AG04450 (cell line): ENCODE measurements at regions not wholly inside any gene's neighbourhood (a gene's known extent, or its start where the extent isn't known, plus 50 kb on each side); places are given as distances from the start of the nearest gene placed in this dataset.
A peak's percentile ranks its signal among the peaks of the same experiment; 100 is the strongest.

Source experiments
- CTCF ChIA-PET: fragments of 300-600, 350-600 bp; formaldehyde crosslinking; extraction: SDS; loops from one replicate; lab custom pipeline; 2022; ENCODE audit warnings: antibody characterized with exemption, inconsistent platforms; lab: Charles Lee
- POLR2A ChIA-PET: fragments of 350-600 bp; formaldehyde crosslinking; extraction: SDS; loops from one replicate; lab custom pipeline; 2021; ENCODE audit warnings: antibody characterized with exemption, inconsistent platforms; lab: Yijun Ruan, JAX
- DNase-seq: peaks from one replicate; pipeline ENCODE4 v3.0.0-alpha.2; 2011; ENCODE audit warnings: low read depth, low spot score
- H3K27ac ChIP-seq: one replicate; pipeline ENCODE4 v1.5.1; 2012; ENCODE audit warnings: low read depth, low read length, control low read depth
- H3K27me3 ChIP-seq: one replicate; pipeline ENCODE4 v1.6.0; 2012; ENCODE audit warnings: low read length; ENCODE audit not compliant: control insufficient read depth, insufficient read depth
- H3K4me3 ChIP-seq: 2 replicates; pipeline ENCODE4 v1.5.1; 2011; ENCODE audit warnings: mild to moderate bottlenecking, low read depth, low read length, control low read depth
- H3K9me3 ChIP-seq: 2 replicates; pipeline ENCODE4 v1.5.1; 2012; ENCODE audit warnings: low read length; ENCODE audit not compliant: control insufficient read depth, insufficient read depth
- TF ChIP-seq, protein P1 (sequence below): IDR thresholded peaks from 2 replicates; pipeline ENCODE4 v1.5.1; 2011; ENCODE audit warnings: low read depth, low read length, control low read depth, inconsistent platforms

DNA sequence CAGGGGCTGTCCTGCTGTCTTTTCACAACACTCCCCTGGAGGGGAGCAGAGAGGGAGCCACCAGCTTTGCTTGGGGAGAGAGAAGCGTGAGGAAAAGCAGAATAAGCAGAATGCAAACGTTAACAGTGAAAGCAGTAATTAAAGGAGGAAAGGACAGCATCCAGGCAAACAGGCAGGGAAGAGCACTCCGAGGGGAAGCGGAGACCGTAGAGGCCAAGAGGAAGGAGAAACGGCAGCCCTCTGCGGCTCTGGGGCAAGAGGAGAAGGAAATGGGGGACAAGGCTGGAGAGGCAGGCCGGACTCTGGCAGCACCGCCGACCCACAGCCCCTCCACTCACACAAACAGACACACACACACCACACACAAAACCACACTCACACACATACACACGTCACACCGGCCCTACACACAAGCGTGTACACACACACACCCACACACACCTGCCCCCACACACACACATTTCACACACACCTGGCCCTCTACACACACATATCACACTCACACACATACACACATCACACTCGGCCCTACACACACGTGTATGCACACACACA lies 449.8 kb downstream of the SOX6 start:
- H3K27ac ChIP-seq = peak overlapping the region; percentile 11
- ChIA-PET POLR2A (no interaction called here), CTCF (no interaction called here)
- no peak overlapping the region for H3K4me3 ChIP-seq
- DNase-seq = no peak
- H3K27me3 ChIP-seq = no peaks in the 10 kb centered on the region
- H3K9me3 ChIP-seq = no peaks in the 10 kb centered on the region
- TF ChIP-seq, protein P1, sequence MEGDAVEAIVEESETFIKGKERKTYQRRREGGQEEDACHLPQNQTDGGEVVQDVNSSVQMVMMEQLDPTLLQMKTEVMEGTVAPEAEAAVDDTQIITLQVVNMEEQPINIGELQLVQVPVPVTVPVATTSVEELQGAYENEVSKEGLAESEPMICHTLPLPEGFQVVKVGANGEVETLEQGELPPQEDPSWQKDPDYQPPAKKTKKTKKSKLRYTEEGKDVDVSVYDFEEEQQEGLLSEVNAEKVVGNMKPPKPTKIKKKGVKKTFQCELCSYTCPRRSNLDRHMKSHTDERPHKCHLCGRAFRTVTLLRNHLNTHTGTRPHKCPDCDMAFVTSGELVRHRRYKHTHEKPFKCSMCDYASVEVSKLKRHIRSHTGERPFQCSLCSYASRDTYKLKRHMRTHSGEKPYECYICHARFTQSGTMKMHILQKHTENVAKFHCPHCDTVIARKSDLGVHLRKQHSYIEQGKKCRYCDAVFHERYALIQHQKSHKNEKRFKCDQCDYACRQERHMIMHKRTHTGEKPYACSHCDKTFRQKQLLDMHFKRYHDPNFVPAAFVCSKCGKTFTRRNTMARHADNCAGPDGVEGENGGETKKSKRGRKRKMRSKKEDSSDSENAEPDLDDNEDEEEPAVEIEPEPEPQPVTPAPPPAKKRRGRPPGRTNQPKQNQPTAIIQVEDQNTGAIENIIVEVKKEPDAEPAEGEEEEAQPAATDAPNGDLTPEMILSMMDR = no peak

DNA sequence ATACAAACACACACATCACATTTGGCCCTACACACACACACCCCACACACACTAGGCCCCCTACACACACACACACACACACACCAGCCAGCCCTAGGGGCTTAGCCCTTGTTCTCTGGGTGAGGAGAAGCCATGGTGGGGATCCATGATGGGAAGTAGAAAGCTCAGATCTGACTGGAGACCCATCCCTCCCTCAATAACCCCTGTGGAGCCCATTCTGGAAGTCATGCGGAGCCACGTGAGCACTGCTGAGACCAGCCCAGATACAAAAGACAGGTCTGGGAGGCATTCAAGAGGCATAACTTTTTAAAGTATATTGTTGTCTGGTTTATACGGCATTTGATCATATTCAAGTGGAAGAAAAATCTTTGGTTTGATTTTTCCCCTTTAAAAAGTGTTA lies 448.5 kb downstream of the SOX6 start:
- no peak for DNase-seq
- TF ChIP-seq, protein P1 = no peak
- Histone ChIP-seq H3K9me3 (no peaks in the 10 kb centered on the region), H3K27ac (no peak overlapping the region), H3K27me3 (peaks cover 2% of the 10 kb centered on the region), H3K4me3 (no peak overlapping the region)
- POLR2A ChIA-PET = no interaction called here
- CTCF ChIA-PET = no interaction called here

DNA sequence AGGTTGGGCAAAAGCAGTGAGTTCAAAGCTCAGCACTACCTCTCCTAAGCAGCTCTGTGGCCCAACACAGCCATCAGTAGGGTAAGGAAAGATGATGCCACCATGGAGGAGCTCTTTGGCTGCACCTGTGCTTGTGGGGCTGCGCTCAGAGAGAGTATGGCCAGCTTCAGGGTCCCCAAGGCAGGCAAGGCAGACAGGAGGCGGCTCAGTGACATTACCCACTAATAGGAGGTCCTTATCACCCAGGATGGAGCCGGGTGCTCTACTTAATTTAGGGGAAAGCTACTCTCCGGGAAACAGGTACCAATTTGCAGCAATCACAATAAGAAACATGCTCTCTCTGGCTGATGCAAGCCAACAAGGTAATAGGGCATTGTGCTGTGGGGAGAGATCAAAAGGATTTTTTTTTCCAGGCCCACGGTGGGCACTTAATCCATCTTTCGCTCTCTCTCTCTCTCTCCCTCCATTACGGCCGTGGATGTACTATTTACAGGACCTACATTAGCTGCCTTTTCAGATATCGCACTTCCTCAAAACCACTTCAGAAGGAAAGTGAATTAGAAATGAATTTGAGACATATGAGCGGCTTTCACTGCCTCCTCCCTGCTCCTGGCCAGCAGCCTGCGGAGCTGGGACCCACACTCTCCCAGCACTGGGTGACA lies 446.3 kb downstream of the SOX6 start:
- Histone ChIP-seq H3K27ac (no peak overlapping the region), H3K27me3 (peaks cover 2% of the 10 kb centered on the region), H3K9me3 (no peaks in the 10 kb centered on the region), H3K4me3 (no peak overlapping the region)
- TF ChIP-seq, protein P1 = no peak
- no peak for DNase-seq
- CTCF ChIA-PET = no interaction called here
- POLR2A ChIA-PET = no interaction called here

DNA sequence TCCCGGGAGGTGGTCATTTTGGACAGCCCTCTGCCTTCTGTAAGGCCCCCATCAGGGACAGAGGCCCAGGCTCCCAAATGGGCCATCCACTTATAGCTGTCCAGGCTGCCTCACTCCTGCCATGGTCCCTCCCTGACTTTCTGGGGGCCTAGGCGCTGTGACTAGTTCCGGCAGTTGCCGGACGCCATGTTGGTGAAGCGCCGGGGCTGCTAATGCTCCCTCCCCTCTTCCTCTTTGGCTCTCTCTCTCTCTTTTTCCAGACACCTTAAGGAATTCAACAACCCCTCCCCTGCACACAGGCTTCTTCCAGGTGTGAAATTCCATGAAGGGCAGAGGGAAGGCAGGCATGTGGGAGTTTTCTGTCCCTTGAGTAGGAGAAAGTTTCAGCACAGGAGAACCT lies 445.6 kb downstream of the SOX6 start:
- H3K4me3 ChIP-seq = no peak overlapping the region
- H3K27ac ChIP-seq = no peak overlapping the region
- H3K27me3 ChIP-seq = peaks cover 2% of the 10 kb centered on the region
- no peaks in the 10 kb centered on the region for H3K9me3 ChIP-seq
- POLR2A ChIA-PET = no interaction called here
- TF ChIP-seq, protein P1 = no peak
- DNase-seq = no peak
- CTCF ChIA-PET = no interaction called here

DNA sequence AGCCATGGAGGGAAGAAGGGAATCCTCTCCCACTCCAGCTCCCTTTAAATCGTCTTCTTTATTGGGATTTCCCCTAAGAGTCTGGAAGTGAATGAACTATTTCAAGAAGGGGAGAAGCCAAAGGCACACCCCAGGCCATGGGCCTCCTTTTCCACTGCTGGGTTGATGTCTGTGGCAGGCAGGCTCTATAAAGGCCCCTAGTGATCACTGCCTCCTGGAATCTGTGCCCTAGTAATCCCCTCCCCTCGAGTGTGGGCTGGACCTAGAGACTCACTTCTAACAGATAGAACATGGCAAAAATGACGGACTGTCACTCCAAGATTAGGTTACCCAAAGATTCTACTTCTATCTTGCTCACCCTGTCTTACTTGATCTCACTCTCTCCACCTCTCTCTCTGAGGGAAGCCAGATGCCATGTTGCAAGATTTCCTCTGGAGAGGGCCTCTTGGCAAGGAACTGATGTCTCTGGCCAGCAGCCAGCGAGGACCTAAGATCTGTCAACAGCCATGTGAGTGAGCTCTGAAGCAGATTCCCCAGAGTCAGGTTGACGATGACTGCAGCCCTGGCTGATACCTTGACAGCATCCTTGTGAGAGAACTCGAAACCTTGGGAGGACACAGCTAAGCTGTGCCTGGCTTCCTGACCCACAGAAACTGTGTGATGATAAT lies 444.8 kb downstream of the SOX6 start:
- Histone ChIP-seq H3K9me3 (no peaks in the 10 kb centered on the region), H3K27me3 (peaks cover 2% of the 10 kb centered on the region), H3K4me3 (no peak overlapping the region), H3K27ac (no peak overlapping the region)
- CTCF ChIA-PET = no interaction called here
- POLR2A ChIA-PET = no interaction called here
- TF ChIP-seq, protein P1 = no peak
- DNase-seq = peak; percentile 46
